ENCODE measurements at regions not wholly inside any gene's neighbourhood (a gene's known extent, or its start where the extent isn't known, plus 50 kb on each side); places are given as distances from the start of the nearest gene placed in this dataset.

GRCh38 chr6:15993716-15994228, 135.1 kb upstream of the MYLIP start:
- no peak for DNase-seq

DNA sequence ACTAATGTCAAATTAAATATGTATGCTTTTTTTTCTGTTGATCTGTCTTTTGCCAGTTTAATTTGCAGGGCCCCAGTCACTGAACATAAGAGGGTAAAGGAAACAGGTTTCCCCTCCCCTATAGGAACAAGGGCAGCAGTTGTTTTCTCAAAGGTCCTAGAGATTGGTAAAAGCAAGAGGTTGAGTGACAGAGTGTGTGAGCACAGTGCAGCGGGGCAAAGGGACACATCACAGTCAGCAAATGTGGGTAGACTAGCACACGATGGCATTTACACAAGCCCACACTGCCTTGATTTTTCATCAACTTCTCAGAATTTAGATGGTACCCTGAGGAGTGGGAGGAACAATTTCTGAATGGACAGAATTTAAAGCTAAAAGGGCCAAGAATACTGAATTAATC, 138.7 kb upstream of the MYLIP start:
- no peak for DNase-seq

DNA sequence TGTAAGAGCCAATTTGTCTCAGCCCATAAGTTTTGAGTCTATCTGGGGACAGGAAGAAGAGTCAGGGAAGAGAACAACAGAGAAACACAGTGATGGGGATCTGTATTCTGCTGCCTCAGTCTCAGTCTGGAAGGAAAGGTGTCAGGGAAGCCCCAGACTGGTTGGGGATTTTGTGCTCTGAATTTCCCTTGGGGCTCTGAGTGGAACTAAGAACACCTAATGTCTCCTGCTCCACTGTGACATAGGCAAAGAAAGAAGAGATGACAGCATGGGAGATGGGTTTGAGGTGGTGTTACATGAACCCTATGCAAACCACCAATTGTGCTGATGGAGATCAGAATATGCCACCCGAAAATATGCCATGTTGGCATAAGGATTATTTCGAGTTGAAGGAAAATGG, 139.5 kb upstream of the MYLIP start:
- no peak for DNase-seq

- no peak for DNase-seq
These were observed 141.3 kb upstream of the MYLIP start for GRCh38 chr6:15987569-15987968.

DNA sequence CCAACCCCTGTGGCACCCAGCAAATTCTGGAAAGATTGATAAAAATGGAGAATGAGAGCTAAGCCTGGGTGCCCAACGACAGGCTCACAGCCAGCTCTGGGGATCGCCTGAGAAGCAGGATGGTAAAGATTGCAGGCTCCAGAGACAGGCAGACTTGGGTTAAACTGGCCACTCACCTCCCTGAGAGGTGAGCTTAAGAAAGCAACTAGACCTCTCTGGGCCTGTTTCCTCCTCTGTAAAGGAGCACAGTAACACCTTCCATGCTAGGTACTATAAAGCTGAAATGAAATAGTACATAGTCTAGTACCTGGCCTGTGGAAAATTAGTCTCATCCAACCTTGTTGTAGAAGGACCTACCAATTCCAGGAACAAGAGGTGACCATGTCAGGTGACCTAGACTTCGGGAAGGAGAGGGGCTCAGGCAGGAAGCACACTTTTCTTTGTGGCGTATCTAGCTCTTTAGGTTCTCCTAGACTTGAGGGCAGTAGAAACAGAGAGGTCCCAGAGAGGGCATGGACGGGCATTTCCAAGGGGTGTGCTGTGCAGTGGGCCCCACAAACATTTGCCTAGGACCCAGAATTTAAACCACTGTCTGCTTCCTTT, 142.8 kb upstream of the MYLIP start:
- no peak for DNase-seq

GRCh38 chr6:15985379-15985959, 143.4 kb upstream of the MYLIP start:
- no peak for DNase-seq

- DNase-seq, result no peak
These were observed 146.9 kb upstream of the MYLIP start for GRCh38 chr6:15981956-15982355.

- no peak for DNase-seq
These were observed 148.1 kb upstream of the MYLIP start for GRCh38 chr6:15980801-15981200.

DNA sequence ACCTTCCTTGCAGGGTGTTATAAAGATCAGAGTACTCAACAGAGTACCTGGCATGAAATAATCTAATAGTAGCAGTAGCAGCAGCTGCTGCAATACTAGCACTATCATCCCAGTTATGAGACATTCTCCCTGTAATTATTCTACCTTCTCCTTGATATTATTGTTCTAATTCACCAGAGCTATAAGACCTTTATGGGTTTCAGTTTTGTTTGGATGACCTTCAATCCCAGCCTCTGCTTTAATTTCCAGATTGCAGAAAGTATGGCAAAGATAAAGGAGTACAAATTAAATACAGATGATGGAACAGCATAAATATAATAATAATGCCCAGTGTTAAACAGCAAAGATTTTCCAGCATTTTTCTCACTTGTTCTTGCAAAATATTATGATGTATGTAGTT, 150.5 kb upstream of the MYLIP start:
- no peak for DNase-seq

GRCh38 chr6:15977050-15977449, 151.8 kb upstream of the MYLIP start:
- DNase-seq, result no peak

DNA sequence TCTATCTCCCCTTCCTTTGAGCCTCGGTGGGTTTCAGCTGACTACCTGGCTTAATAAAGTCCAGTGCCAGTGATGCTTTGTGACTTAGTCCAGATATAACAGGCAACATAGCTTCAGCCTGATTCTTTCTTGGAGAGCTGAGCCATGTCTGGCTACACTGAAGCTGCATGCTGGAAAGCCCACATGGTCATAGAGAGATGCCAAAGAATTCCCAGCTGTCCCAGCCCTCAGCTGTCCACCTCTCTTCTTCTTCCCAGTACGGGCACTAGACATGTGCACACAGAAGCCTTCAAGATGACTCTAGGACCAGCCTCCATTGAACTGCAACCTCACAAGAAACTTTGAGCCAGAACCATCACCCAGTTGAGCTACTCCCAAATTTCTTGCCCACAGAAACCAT, 154.1 kb upstream of the MYLIP start:
- no peak for DNase-seq

DNA sequence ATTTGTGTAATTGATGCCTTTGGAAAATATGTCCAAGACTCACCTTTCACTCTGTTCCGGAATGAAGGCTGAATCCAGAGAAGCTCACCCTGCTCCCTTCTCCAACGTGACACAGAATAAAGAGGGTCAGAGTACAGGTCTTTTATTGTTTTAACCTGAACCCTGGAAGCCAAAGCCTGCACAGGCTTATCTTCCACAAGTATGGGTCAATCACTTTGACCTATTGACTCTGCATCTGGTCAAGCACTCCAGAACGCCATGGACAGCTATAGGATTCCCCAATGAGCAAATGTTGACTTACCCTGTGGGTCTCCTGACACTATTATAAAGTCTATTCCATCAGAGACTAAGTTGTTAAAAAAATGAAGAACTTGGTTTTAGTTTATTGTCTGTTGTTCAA, 158.4 kb upstream of the MYLIP start:
- no peak for DNase-seq

- DNase-seq, result no peak
These were observed 159.6 kb upstream of the MYLIP start for GRCh38 chr6:15969236-15969778.

- DNase-seq, result no peak
These were observed 160.4 kb upstream of the MYLIP start for GRCh38 chr6:15968519-15968918.

GRCh38 chr6:15966000-15966520, 162.8 kb upstream of the MYLIP start:
- DNase-seq, result no peak

DNA sequence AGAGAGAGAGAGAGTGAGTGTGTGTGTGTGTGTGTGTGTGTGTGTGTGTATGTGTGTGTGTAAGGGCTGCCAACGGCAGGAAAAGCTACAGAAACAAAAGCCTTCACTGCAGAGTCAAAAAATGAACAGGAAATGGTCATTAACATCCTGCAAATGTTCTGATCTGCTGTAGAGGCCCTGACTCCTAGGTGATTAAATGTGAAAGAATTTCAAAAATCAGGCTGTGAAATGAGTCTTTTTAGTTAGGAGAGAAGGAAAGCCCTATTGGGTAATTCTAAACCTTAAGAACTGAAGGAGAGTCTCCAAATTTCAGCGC, 166.5 kb upstream of the MYLIP start:
- DNase-seq, result no peak

GRCh38 chr6:15961635-15962448, 167.0 kb upstream of the MYLIP start:
- no peak for DNase-seq

GRCh38 chr6:15960740-15961634, 167.9 kb upstream of the MYLIP start:
- no peak for DNase-seq

DNA sequence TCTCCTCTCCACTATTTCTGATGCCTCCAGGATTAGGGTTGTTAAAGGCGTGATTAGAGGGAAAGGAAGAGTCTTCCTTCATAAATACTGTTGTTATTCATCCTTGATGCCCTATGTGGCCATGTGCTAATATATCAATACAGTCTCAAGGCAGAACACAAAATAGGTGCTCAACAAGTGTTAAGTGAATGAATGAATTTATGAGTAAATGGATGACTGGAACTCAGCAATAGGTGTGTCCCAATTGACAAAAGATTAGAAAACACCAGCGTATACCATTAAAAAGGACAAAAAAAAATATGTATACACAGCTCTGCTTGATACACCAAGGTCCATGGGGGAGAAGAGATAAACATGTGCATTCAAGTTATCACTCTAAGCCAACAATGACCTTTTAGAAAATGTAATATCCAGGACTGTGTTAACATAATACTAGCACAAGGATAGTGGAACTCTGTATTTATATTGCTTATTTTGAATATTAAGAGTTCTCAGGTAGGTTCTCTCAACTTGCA, 171.2 kb upstream of the MYLIP start:
- no peak for DNase-seq

- no peak for DNase-seq
These were observed 172.4 kb upstream of the MYLIP start for GRCh38 chr6:15956205-15957106.

- no peak for DNase-seq
These were observed 173.4 kb upstream of the MYLIP start for GRCh38 chr6:15955484-15955883.
